KMS-11 (cell line): ENCODE measurements at regions not wholly inside any gene's neighbourhood (a gene's known extent, or its start where the extent isn't known, plus 50 kb on each side); places are given as distances from the start of the nearest gene placed in this dataset.

Experiments used
- H2AFZ ChIP-seq: fragments of 200-600 bp; sonication (generic); 2 replicates; pipeline ENCODE4 v1.6.1; 2016; ENCODE audit warnings: antibody characterized with exemption, mixed run types, low read depth
- H3K27ac ChIP-seq: fragments of 200-600 bp; sonication (generic); 2 replicates; pipeline ENCODE4 v1.6.1; 2016; ENCODE audit warnings: mild to moderate bottlenecking, mixed run types
- H3K27me3 ChIP-seq: fragments of 200-600 bp; sonication (generic); 2 replicates; pipeline ENCODE4 v1.6.1; 2017; ENCODE audit warnings: mild to moderate bottlenecking, low read depth, mixed run types, moderate library complexity; ENCODE audit not compliant: insufficient read depth
- H3K36me3 ChIP-seq: fragments of 200-600 bp; sonication (generic); 2 replicates; pipeline ENCODE4 v1.6.1; 2017; ENCODE audit warnings: mild to moderate bottlenecking, mixed run types; ENCODE audit not compliant: insufficient read depth
- H3K4me1 ChIP-seq: fragments of 200-600 bp; sonication (generic); 2 replicates; pipeline ENCODE4 v1.6.1; 2016; ENCODE audit warnings: mild to moderate bottlenecking, low read depth, mixed run types; ENCODE audit not compliant: poor library complexity, severe bottlenecking
- H3K4me2 ChIP-seq: fragments of 200-600 bp; sonication (generic); 2 replicates; pipeline ENCODE4 v1.7.0; 2016; ENCODE audit warnings: mild to moderate bottlenecking, mixed run types
- H3K4me3 ChIP-seq: fragments of 200-600 bp; sonication (generic); IDR thresholded peaks from 2 replicates; pipeline ENCODE4 v1.6.1; 2017; ENCODE audit warnings: low read depth, low read length, mixed read lengths; ENCODE audit not compliant: insufficient read depth
- H3K79me2 ChIP-seq: fragments of 200-600 bp; sonication (generic); 2 replicates; pipeline ENCODE4 v1.6.1; 2016; ENCODE audit warnings: low read depth, mixed run types; ENCODE audit not compliant: insufficient read depth
- H3K9ac ChIP-seq: fragments of 200-600 bp; sonication (generic); 2 replicates; pipeline ENCODE4 v1.6.1; 2016; ENCODE audit warnings: mild to moderate bottlenecking, mixed run types
- H4K20me1 ChIP-seq: fragments of 200-600 bp; sonication (generic); 2 replicates; pipeline ENCODE4 v1.6.1; 2016; ENCODE audit warnings: mild to moderate bottlenecking, mixed run types; ENCODE audit not compliant: insufficient read depth
- CTCF ChIP-seq: fragments of 200-600 bp; sonication (generic); conservative IDR thresholded peaks from 2 replicates; pipeline ENCODE4 v1.6.1; 2017; ENCODE audit warnings: low read depth, mild to moderate bottlenecking, antibody characterized with exemption, low read length, moderate library complexity, mixed read lengths

GRCh38 chr12:118526255-118527095 lies 150.1 kb downstream of the SUDS3 start:
- Histone ChIP-seq H3K4me1 (no peaks in the 10 kb centered on the region), H4K20me1 (no peaks in the 10 kb centered on the region), H2AFZ (no peak overlapping the region), H3K27me3 (no peaks in the 10 kb centered on the region), H3K27ac (no peak overlapping the region), H3K9ac (no peak overlapping the region), H3K36me3 (no peaks in the 10 kb centered on the region), H3K4me3 (no peak overlapping the region), H3K79me2 (no peaks in the 10 kb centered on the region), H3K4me2 (no peak overlapping the region)
- TF ChIP-seq CTCF: no peak

DNA sequence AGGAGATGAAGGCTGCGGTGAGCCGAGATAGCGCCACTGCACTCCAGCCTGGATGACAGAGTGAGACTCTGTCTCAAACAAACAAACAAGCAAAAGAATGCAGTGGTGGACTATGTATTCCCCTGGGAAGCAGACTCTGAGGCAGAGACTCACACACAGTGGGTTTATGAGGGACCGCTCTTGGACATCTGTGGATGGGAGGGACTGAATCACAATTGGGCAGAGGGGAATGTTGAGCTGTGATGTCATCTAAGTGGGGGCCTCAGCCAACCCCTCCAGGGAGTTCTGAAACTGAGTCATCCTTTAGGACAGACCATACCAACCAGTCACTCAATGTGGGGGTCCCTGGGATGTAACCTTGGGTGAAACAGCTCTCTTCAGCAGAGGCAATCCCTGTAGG lies 151.0 kb downstream of the SUDS3 start:
- Histone ChIP-seq H3K4me1 (no peaks in the 10 kb centered on the region), H2AFZ (no peak overlapping the region), H3K27ac (no peak overlapping the region), H3K27me3 (no peaks in the 10 kb centered on the region), H3K79me2 (no peaks in the 10 kb centered on the region), H3K36me3 (no peaks in the 10 kb centered on the region), H3K9ac (no peak overlapping the region), H3K4me3 (no peak overlapping the region), H3K4me2 (no peak overlapping the region), H4K20me1 (no peaks in the 10 kb centered on the region)
- no peak for TF ChIP-seq CTCF

DNA sequence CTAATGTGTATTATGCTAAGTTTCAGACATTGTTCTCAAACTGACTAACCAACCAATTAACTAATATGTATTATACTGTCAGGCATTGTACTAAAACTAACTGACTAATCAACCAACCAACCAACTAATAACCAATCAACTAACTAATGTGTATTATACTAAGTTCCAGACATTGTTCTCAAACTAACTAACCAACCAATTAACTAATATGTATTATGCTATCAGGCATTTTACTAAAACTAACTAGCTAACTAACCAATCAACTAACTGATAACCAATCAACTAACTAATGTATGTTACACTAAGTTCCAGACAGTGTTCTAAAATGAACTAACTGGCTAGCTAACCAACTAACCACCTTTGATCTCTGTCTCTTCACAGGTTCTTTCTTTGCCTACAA lies 152.3 kb downstream of the SUDS3 start:
- no peaks in the 10 kb centered on the region for H3K27me3 ChIP-seq
- H3K4me3 ChIP-seq: no peak overlapping the region
- H3K79me2 ChIP-seq: no peaks in the 10 kb centered on the region
- H3K9ac ChIP-seq: no peak overlapping the region
- no peak overlapping the region for H3K4me2 ChIP-seq
- H3K27ac ChIP-seq: no peak overlapping the region
- H3K36me3 ChIP-seq: no peaks in the 10 kb centered on the region
- H2AFZ ChIP-seq: no peak overlapping the region
- no peaks in the 10 kb centered on the region for H3K4me1 ChIP-seq
- no peak for TF ChIP-seq CTCF
- H4K20me1 ChIP-seq: no peaks in the 10 kb centered on the region

GRCh38 chr12:118534003-118534402 lies 157.6 kb downstream of the SUDS3 start:
- Histone ChIP-seq H3K36me3 (no peaks in the 10 kb centered on the region), H3K4me1 (no peaks in the 10 kb centered on the region), H3K4me3 (no peak overlapping the region), H3K27ac (no peak overlapping the region), H3K9ac (no peak overlapping the region), H3K4me2 (no peak overlapping the region), H2AFZ (no peak overlapping the region), H3K27me3 (no peaks in the 10 kb centered on the region), H3K79me2 (no peaks in the 10 kb centered on the region), H4K20me1 (no peaks in the 10 kb centered on the region)
- TF ChIP-seq CTCF: no peak
